Prostate gland (tissue), 2 donors: ENCODE measurements at regions not wholly inside any gene's neighbourhood (a gene's known extent, or its start where the extent isn't known, plus 50 kb on each side); places are given as distances from the start of the nearest gene placed in this dataset.

ENCODE experiments used
- DNase-seq: peaks from one replicate; pipeline ENCODE4 v3.0.0-alpha.2; 2019; ENCODE audit warnings: low spot score
- H3K27ac ChIP-seq, 2 donors: fragments of 200-600 bp; sonication (generic); 2 replicates each; pipeline ENCODE4 v1.5.1; 2017 to 2019
- H3K27me3 ChIP-seq: fragments of 200-600 bp; sonication (generic); replicated peaks from 2 replicates; pipeline ENCODE4 v1.5.1; 2019; ENCODE audit not compliant: insufficient read depth
- H3K36me3 ChIP-seq, 2 donors: fragments of 200-600 bp; sonication (generic); 1 replicate in 1 of 2; 2 replicates in 1 of 2; pipeline versions ENCODE4 v1.5.1 to v1.8.1; 2017 to 2019
- H3K4me1 ChIP-seq: fragments of 200-600 bp; sonication (generic); replicated peaks from 2 replicates; pipeline ENCODE4 v1.5.1; 2019
- H3K4me3 ChIP-seq, 2 donors: fragments of 200-600 bp; sonication (generic); 2 replicates each; pipeline ENCODE4 v1.5.1; 2017 to 2019
- H3K9me3 ChIP-seq: fragments of 200-600 bp; sonication (generic); 2 replicates; pipeline ENCODE4 v1.5.1; 2017
- POLR2A ChIP-seq: fragments of 450-650 bp; IDR thresholded peaks from one replicate; pipeline ENCODE4 v1.6.1; 2016; ENCODE audit warnings: antibody characterized with exemption, mild to moderate bottlenecking
- POLR2AphosphoS5 ChIP-seq: sonication (generic); formaldehyde crosslinking; IDR thresholded peaks from one replicate; pipeline ENCODE4 v1.6.1; 2017; ENCODE audit warnings: antibody characterized with exemption
- WGBS: methylation state at CpG from one replicate; pipeline ENCODE4 v1.1.5; 2018; 5-methylcytosine and 5-hydroxymethylcytosine counted together
- intact Hi-C: fragments of 100-400 bp; cut with DNase I; formaldehyde crosslinking; loops from one replicate; pipeline ENCODE4 v1.14.2; 2022
- TF ChIP-seq, protein P1 (sequence below), 4 experiments: fragments of 200-600 bp in 2 of 4; fragments of 450-650 bp in 2 of 4; sonication (generic) in 2 of 4; IDR thresholded peaks; 1 replicate in 3 of 4; 2 replicates in 1 of 4; pipeline ENCODE4 v1.5.1; 2016 to 2019; ENCODE audit warnings: antibody characterized with exemption in 4 of 4, mild to moderate bottlenecking in 2 of 4, moderate library complexity in 2 of 4

DNA sequence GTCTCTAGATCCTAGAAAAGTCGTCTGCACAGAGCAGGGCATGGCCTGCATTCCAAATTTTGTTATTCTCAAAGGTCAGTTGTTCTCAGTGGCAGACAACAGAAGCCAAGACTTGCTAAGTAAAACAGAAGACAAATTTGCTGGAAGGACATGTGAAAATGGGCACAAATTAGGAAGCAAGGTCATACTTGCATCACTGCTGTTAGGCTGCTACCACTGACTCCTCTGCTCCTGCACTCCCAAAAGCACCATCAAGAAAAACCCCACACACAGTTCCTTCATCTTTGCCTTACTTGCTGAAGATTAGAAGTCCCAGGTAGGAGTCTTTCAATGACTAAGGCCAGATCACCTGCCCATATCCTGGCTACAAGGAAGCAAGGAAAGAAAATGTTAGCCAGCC lies 69.9 kb upstream of the ATP2C1 start:
- intact Hi-C loops = no loop called here

DNA sequence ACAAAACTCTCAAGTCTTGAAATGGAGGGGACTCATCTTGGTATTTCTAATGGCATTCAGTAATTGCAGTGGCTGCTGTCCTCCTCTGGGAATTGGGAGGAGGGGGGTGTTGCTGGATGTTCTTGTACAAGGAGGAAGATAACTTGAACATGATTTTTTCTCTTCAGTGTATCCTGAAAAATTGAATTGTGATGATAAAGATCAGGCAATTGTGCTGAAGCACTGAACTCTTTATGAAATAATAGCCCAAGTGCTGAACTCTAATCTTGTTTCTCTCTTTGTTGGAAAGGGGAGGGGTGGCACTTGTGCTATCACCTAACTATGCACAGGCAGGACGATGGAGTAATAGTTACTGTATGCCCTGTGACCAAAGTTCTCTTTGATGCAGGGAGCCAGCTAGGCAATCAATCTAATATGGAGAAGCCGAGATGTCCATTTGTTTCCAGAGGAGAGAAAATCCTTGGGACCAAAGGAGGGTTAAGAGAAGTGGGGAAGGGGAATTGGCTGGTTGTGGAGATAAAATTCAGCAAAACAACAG lies 68.1 kb upstream of the ATP2C1 start:
- no peak overlapping the region for H3K4me3 ChIP-seq
- no peak for DNase-seq
- no peaks in the 10 kb centered on the region for H3K27me3 ChIP-seq
- WGBS = 66% methylated on average over 2 of the region's 2 CpGs
- no peaks in the 10 kb centered on the region for H3K9me3 ChIP-seq
- TF ChIP-seq POLR2A (no peak), POLR2AphosphoS5 (no peak)
- TF ChIP-seq, protein P1, sequence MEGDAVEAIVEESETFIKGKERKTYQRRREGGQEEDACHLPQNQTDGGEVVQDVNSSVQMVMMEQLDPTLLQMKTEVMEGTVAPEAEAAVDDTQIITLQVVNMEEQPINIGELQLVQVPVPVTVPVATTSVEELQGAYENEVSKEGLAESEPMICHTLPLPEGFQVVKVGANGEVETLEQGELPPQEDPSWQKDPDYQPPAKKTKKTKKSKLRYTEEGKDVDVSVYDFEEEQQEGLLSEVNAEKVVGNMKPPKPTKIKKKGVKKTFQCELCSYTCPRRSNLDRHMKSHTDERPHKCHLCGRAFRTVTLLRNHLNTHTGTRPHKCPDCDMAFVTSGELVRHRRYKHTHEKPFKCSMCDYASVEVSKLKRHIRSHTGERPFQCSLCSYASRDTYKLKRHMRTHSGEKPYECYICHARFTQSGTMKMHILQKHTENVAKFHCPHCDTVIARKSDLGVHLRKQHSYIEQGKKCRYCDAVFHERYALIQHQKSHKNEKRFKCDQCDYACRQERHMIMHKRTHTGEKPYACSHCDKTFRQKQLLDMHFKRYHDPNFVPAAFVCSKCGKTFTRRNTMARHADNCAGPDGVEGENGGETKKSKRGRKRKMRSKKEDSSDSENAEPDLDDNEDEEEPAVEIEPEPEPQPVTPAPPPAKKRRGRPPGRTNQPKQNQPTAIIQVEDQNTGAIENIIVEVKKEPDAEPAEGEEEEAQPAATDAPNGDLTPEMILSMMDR (IDR thresholded peaks at IDR 0.05) = no peak
- no peaks in the 10 kb centered on the region for H3K4me1 ChIP-seq
- no peak overlapping the region for H3K27ac ChIP-seq
- no peaks in the 10 kb centered on the region for H3K36me3 ChIP-seq
- intact Hi-C loops = no loop called here

More for the DNA sequence above, 69.9 kb upstream of the ATP2C1 start:
- Histone ChIP-seq H3K4me3 (no peak overlapping the region), H3K36me3 (no peaks in the 10 kb centered on the region), H3K27me3 (no peaks in the 10 kb centered on the region), H3K9me3 (no peaks in the 10 kb centered on the region), H3K27ac (no peak overlapping the region), H3K4me1 (no peaks in the 10 kb centered on the region)
- DNase-seq = no peak
- TF ChIP-seq POLR2A = no peak
- TF ChIP-seq, protein P1 (IDR thresholded peaks at IDR 0.05) = no peak
- no peak for TF ChIP-seq POLR2AphosphoS5
- WGBS = 63% methylated on average over 1 of the region's 1 CpG

DNA sequence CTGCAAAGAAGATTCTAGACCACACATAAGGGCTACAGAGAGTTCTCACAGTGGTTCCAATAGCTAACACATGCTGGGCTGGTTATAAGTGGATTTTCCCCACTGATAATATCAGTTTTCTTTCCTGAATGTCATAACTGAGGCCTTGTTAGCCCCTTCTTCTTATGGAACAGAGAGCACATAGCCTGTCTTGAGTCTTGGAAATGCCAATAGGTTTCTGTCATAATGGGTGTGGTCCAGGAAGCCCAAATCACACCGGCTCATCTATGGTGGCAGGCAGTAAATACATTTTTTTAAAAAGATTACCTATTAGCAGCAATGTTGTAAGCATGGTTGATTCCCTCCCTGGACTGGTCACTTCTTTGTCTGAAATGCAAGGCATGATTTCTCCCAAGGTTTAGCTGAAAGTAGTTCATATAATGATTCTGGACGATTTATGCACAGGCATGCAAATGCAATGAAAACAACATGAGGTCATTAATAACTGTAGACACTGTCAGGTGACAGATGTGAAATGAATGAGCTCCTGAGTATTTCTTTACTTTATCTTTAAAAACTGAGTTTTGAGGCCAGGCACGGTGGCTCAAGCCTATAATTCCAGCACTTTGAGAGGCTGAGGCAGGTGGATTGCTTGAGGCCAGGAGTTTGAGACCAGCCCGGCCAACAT lies 67.2 kb upstream of the ATP2C1 start:
- Histone ChIP-seq H3K27me3 (no peaks in the 10 kb centered on the region), H3K4me1 (no peaks in the 10 kb centered on the region), H3K27ac (no peak overlapping the region), H3K4me3 (no peak overlapping the region), H3K36me3 (no peaks in the 10 kb centered on the region), H3K9me3 (no peaks in the 10 kb centered on the region)
- intact Hi-C loops = no loop called here
- 80% methylated on average over 4 of the region's 4 CpGs for WGBS
- no peak for TF ChIP-seq POLR2A
- TF ChIP-seq, protein P1 (IDR thresholded peaks at IDR 0.05) = no peak
- no peak for TF ChIP-seq POLR2AphosphoS5
- no peak for DNase-seq

DNA sequence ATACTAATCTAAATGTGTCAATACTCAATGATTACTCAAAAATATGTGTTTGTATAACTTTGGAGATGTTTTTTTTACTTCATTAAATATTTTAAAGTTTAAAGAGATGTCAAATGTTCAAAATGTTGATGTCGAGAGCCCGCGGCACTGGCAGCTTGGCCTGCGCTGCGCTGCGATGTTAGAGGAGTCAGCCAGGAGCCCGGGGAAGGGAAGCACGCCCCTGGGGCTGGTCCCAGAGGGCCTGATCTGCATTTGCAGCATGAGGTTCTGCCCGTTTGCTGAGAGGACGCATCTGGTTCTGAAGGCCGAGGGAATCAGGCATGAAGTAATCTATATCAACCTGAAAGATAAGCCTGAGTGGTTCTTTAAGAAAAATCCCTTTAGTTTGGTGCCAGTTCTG lies 66.4 kb upstream of the ATP2C1 start:
- TF ChIP-seq POLR2AphosphoS5 (no peak), POLR2A (no peak)
- TF ChIP-seq, protein P1 (IDR thresholded peaks at IDR 0.05) = no peak
- no peaks in the 10 kb centered on the region for H3K36me3 ChIP-seq
- intact Hi-C loops = no loop called here
- no peak for DNase-seq
- no peaks in the 10 kb centered on the region for H3K27me3 ChIP-seq
- H3K4me1 ChIP-seq = no peaks in the 10 kb centered on the region
- H3K27ac ChIP-seq = no peak overlapping the region
- H3K9me3 ChIP-seq = no peaks in the 10 kb centered on the region
- 93% methylated on average over 11 of the region's 11 CpGs for WGBS
- no peak overlapping the region for H3K4me3 ChIP-seq
